DMS 273 (cell line): ENCODE measurements at regions not wholly inside any gene's neighbourhood (a gene's known extent, or its start where the extent isn't known, plus 50 kb on each side); places are given as distances from the start of the nearest gene placed in this dataset.

Source experiments
- DNase-seq: peaks from one replicate; lab custom pipeline; 2025; ENCODE audit not compliant: unreplicated experiment; lab: John Stamatoyannopoulos, UW

GRCh38 chr6:40274058-40274457 is 313.1 kb downstream of the LRFN2 start:
- DNase-seq = no peak

DNA sequence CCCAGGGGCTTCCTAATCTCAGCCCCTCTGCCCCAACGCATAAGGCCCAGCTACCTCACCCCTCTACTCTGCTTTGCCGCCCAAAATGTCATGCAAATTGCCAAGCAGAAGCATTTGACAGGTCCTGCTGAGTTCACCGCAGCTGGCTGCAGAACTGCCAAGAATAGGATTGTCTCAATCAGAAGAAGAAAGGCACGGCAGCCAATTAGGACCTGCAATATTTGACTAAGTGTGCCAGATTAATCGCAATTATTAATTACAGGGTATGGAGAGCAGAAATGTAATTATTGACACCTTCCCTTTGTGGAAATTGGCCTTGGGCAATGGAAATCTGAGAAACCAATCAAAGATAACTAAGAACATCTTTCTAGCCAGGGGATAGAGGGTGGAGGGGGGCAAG is 318.6 kb downstream of the LRFN2 start:
- no peak for DNase-seq

DNA sequence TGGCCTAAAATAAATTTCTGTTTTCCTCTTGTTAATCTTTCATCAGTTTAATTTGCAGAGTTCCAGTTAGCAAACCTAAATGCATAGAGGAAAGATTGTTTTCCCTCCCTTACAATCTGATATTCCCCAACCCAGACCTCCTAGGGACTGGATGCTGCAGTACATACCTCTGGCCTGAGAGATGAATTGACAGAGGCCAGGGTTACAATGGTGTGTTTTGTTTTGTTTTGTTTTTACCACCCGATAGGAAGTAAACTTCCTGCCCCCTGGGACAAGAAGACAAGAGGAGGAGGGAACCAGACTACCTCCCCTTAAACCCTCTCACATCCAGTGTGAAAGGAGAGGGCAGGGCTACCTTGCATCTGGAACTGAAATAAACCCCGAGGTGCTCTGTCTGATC is 319.0 kb downstream of the LRFN2 start:
- DNase-seq = no peak

DNA sequence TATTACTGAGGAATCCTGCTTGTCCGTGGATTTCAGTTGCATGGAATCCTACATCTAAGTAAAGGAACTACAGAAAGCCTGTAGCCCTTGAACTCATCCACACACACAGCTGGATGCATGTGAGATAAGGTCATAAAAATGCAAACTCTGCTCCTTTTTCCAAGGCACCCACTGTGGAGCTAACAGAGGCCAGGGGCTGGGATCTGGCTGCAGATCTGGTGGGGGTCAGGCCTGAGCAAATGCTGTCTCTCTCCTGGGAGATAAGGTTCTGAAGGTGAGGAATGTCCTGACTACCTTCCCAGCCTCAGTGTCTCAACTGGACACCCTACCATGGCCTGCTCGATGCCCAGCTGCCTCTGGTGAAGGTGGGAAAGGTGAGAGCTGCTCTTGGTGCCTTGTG is 321.5 kb downstream of the LRFN2 start:
- DNase-seq = no peak

DNA sequence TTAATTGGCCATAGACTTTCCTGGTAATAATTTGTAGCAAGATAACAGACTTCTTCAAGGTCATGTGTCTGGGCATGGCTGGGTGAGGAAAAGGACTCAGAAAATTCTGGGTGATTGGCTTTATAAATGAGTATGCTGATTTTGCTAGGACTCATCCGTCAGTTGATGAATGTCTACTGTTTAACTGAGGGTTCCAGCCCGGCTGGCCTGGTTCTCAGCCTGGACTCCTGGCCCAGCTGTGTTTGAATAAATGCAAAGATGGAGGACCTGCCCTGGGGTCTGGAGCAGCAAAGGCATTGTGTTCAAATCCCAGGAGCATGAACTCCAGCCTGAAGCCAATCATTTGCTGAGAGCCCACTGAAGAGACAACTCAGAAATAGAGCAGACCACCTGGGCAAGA is 323.2 kb downstream of the LRFN2 start:
- DNase-seq = no peak

GRCh38 chr6:40262363-40262762 is 324.8 kb downstream of the LRFN2 start:
- DNase-seq = no peak

GRCh38 chr6:40258531-40258930 is 324.3 kb upstream of the MOCS1 start:
- DNase-seq = no peak

DNA sequence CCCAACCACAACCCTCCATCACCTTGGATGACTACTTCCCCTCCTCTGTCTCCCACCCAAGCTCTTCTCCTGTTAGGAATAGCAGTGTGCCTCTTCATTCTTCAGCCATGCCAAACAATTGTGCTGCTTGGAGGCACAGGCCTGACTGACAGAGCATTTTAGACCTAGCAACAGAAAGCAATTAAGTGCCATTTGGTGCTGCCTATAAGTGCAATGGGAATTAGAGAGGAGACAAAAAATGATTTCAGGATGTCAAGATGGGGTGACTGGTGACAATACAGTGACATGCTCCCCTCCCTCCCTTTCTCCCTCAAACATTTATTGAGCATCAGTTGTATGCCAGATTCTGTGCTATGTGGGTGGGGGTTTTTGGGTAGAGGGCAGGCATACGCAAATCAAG is 322.6 kb upstream of the MOCS1 start:
- DNase-seq = no peak

DNA sequence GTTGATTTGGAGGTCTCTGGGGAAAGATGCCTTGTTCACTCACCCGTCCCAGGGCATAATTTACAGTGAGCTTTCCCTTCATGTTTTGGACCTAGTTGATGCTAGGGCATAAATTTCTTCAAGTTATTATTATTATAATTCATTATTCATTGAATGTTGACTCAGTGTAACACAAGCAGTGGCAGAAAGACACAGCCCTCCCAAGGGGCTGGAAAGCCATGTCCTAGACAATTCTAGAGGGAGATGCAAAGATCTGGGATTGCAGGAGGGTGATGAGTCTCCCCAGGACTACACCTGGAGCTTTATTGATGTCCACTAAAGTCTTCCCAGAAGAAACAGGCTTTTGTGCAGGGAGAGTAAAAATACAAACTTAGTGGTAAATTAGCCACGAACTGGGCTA is 322.0 kb upstream of the MOCS1 start:
- no peak for DNase-seq

DNA sequence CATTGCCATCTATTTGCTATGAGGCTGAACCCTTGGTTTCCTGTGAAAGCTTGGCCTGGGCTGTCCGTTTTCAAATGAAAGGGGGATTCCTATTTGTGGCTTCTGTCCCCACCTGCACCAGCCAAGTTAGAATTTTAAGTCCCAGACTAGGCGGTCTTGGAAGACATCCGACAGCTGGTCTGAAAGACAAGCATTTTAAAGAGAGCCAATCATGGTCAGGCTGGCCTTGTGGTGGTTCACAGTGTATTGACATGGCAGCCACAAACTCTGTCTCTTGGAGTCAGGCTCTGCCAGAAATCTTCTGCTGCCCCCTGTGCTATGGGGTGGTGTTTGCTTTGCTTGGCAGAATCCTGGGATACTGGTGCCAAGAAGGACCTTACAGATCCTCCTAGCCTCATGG is 319.2 kb upstream of the MOCS1 start:
- no peak for DNase-seq

- no peak for DNase-seq
Observed at GRCh38 chr6:40252531-40253258, 318.4 kb upstream of the MOCS1 start.

DNA sequence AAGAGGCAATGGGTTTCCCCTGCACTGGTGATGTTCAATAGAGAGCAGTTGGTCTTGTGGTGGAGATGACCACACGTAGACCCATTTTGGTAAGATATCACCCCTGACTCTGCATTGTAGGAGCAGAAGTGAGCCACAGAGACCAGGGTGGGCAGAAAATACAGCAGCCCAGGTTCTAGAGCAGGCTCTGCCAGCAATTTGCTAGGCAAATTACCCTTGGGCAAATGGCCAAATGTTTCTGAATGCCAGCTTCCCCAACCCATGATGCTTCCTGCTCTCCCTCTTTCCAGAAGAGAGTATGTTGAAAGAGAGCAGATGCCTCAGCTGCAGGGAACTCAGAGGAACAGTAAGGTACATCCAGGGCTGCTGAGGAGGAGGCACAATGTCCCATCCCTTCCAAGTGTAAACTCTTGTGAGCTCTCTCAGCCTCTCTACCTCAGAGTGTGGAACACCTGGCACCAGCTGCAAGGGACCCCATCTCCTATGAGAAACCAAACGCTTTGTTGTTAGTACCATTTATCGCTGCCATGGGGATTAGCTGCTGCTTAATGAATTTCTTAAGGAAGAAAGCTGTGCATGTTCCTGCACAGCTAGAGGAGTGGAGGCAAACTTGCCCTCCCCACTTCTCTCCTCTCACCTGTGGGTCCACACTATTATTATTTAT is 317.5 kb upstream of the MOCS1 start:
- peak; percentile 84 for DNase-seq

DNA sequence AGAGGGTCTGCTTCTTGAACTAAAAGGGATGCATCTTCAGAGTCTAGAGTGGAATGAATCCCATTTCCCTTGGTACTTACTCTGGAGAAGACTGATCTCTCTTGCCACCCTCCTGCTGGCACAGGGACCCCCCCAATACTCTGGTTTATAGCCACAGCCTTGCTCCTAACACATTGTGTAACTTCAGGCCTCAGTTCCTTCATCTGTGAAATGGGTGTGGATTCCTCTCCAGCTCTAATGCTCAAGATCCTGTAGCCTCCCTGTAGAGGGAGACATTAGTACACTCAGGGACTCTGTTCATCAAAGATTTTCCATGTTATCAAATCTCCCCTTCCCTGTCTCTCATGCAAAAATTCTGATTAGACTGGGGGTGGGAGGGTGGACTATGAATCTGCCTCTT is 315.7 kb upstream of the MOCS1 start:
- DNase-seq = peak; percentile 5

GRCh38 chr6:40247516-40248115 is 313.4 kb upstream of the MOCS1 start:
- DNase-seq = no peak

DNA sequence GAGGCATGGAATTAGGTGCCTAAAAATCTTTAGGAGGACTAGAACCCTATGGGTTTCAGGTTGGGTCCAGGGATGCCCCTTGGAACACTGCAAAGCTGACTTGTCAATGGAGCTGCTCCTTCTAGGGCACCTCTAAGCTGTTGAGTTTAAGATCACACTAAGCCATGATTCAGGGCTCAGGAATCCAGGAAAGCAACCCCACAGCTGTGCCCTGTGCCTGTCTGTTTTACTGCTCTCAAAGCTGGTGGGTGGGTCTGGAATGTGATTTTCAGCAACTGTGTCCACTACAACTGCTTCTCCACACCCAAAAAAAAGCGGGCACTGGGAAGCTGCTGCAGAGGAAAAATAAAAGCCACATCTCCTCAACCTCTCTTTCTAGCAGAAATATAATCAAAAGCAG is 310.4 kb upstream of the MOCS1 start:
- DNase-seq = no peak

DNA sequence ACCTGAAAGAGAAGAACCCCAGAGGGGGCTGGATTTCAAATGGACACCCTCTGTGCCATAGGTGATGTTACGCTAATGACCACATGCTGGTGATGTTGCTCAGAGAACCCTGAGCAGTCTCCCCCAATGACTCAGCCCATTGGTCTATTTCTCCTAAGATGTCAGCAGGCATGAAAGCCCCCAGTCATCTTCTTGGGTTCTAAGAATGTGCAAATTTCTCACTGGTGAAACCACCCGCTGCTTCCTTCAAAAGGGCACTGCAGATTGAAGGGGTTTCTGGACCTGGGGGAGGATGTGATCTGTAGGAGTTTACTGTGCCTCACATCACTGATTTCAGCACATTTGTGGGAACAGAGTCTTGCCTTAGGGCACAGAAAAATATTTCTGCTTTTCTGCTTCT is 298.4 kb upstream of the MOCS1 start:
- DNase-seq = no peak

GRCh38 chr6:40227735-40228134 is 293.5 kb upstream of the MOCS1 start:
- no peak for DNase-seq

GRCh38 chr6:40222354-40222753 is 288.1 kb upstream of the MOCS1 start:
- DNase-seq = no peak

DNA sequence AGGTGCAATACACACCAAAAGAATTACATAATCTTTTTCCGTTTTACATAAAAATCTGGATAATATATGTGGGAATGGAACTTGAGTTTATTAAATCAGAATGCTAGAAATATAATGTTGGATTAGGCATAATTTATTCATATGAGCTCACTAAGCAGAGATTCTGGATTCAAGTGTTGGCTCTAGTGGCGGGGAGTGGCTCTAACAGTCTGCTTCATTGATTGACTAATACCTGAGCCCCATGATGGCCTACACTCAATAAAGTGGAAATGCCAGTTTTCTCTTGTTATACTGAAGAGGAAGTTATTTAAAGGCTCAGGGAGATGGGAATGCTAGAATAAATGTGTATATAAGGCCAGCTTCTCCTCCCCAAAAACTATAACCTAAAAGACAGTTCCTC is 285.5 kb upstream of the MOCS1 start:
- DNase-seq = no peak

DNA sequence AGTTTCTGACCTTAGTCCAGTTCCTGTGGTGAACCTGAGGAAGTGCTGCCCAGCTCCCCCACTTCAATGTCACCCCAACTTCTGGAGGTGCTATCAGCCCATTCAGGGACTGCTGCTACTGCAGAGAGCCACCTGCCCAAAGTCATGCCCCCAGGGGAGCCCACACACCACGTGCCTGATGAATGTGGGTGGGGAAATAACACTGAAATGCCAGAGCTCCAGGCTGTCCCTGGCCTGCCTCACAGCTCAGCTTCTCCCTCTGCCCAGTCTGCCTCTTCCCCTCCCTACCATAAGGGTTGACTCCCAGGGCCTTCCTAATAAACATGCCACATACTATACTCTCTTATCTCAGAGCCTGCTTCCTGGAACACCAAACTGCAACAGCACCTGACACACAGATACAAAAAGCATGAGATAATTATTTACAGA is 276.4 kb upstream of the MOCS1 start:
- no peak for DNase-seq

DNA sequence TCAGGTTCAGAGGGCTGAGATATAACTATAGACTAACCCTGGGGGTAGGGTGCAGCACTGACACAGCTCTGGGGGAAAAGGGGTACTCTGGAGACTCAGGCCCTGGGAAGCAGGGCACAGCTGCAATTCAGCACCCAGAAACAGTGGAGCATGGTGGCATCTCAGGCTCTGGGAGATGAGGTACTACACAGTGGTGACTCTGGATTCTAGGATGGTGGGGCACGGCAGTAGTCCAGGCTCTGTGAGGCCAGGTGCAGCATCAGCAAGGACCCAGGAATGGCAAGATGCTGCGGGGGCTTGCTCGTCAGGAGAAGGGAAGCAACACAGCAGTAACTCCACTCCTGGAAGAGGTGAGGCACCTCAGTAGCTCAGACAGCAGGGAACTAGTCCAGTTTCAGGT is 271.5 kb upstream of the MOCS1 start:
- DNase-seq = no peak

DNA sequence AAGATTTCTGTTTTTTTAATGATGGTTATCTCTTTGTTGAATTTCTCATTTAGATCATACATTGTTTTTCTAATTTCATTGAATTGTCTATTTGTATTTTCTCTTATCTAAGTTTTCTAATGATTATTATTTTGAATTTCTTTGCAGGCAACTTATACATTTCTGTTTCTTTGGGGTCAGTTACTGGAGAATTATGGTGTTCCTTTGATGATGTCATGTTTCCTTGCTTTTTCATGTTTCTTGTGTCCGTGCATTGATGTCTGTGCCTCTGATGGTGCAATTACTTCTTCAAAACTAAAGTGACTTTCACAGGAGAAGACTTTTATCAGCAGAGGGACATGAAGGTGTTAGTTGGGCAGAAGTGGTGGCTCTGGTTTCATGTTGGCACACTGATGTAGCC is 270.7 kb upstream of the MOCS1 start:
- no peak for DNase-seq

- DNase-seq = no peak
Observed at GRCh38 chr6:40197371-40197770, 263.1 kb upstream of the MOCS1 start.
